T-helper 2 cell treated with Interferon-gamma antibody and Interleukin-4, amounts not matched to agents 5 μg/mL and 100 μg/mL, for 36 hours (primary cell): ENCODE measurements at regions not wholly inside any gene's neighbourhood (a gene's known extent, or its start where the extent isn't known, plus 50 kb on each side); places are given as distances from the start of the nearest gene placed in this dataset.
"Not testable (repeated sequence)": the region's sequence is repeated elsewhere in the genome, so short reads cannot be mapped to it uniquely, and the experiment has no call there.

ENCODE experiments used
- DNase-seq: peaks from one replicate; pipeline ENCODE4 v3.0.0; 2021; ENCODE audit warnings: low spot score
- H3K27ac Mint-ChIP-seq: one replicate; pipeline ENCODE4 v1.8.0; 2021; ENCODE audit warnings: mild to moderate bottlenecking, mixed read lengths
- H3K27me3 Mint-ChIP-seq: one replicate; pipeline ENCODE4 v1.8.0; 2021; ENCODE audit warnings: low read depth, mixed read lengths
- H3K36me3 Mint-ChIP-seq: one replicate; pipeline ENCODE4 v1.8.0; 2021; ENCODE audit warnings: low read depth, mixed read lengths
- H3K4me1 Mint-ChIP-seq: one replicate; pipeline ENCODE4 v1.8.0; 2021; ENCODE audit warnings: low read depth, mixed read lengths
- H3K4me3 Mint-ChIP-seq: one replicate; pipeline ENCODE4 v1.8.0; 2022; ENCODE audit warnings: mild to moderate bottlenecking, moderate library complexity, mixed read lengths
- H3K9me3 Mint-ChIP-seq: one replicate; pipeline ENCODE4 v1.8.0; 2021; ENCODE audit warnings: mixed read lengths

DNA sequence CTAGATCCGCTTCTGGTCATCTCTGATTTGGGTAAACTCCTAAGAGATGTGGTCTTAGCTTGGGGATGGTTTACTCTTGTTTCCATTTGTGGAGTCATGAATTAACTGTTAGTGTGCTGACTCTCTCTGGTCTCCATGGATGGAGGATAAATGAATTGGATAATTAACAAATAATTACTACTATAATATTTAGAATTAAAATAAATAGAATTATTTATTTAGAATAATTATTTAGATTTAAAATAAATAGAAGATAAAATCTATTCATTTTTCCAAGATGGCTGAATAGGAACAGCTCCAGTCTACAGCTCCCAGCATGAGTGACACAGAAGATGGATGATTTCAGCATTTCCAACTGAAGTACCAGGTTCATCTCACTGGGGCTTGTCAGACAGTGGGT, 1587.4 kb upstream of the AGA start:
- Mint-ChIP-seq H3K36me3 (no peaks in the 10 kb centered on the region), H3K27me3 (no peaks in the 10 kb centered on the region), H3K4me1 (no peaks in the 10 kb centered on the region), H3K9me3 (peaks cover 44% of the 10 kb centered on the region), H3K4me3 (no peak overlapping the region), H3K27ac (no peak overlapping the region)
- no peak for DNase-seq

DNA sequence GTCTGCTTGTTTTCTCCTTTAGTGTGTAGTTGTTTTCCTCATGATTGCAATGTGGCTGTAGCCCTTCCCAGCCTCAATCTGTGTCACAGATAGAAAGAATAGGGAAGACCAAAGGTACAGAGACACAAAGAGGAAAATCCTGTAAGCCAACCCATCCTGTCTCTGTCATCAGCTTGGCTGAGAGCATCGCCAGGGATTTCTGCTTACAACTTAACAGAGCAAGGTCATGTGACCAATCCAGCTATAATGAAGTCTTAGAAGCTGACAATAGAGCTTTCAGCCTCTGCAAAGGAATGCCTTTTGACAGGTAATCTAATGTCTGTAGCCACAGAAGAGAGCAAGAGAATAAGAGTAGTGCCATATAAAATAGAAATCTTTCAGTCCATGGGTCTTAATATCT, 1598.0 kb upstream of the AGA start:
- H3K27me3 Mint-ChIP-seq = no peaks in the 10 kb centered on the region
- no peak for DNase-seq
- no peaks in the 10 kb centered on the region for H3K4me1 Mint-ChIP-seq
- H3K27ac Mint-ChIP-seq = no peak overlapping the region
- no peaks in the 10 kb centered on the region for H3K36me3 Mint-ChIP-seq
- no peak overlapping the region for H3K4me3 Mint-ChIP-seq
- peaks cover 6% of the 10 kb centered on the region for H3K9me3 Mint-ChIP-seq

DNA sequence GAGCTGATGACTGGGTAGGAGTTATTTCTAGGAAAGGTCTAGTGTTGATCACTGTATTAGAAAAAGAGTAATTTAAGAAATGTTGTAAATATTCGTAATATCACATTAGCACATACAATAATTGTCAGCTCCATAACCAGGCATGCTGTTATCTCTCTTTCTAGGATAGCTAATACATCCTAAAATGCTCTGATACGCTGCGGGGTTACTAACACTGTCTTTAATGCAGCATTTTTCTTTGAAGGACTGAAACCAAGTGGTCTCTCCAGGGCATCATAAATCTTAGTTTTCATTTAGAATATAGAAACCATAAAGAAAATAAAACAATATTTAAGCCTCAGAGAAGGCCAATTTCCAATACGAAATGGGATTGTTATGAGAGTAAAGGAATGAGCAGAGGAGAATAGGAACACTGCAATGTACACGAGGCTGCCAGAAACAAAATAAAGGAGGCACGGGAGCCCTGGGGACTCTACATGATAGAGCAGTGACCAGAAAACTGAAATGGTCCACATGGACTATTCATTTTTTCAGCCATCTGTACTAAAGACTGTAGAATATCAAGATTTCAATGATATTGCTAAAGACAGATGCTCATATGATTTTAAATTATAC, 1606.7 kb upstream of the AGA start:
- Mint-ChIP-seq H3K36me3 (no peaks in the 10 kb centered on the region), H3K27ac (no peak overlapping the region), H3K4me3 (no peak overlapping the region), H3K27me3 (no peaks in the 10 kb centered on the region), H3K9me3 (peaks cover 21% of the 10 kb centered on the region), H3K4me1 (no peaks in the 10 kb centered on the region)
- no peak for DNase-seq

DNA sequence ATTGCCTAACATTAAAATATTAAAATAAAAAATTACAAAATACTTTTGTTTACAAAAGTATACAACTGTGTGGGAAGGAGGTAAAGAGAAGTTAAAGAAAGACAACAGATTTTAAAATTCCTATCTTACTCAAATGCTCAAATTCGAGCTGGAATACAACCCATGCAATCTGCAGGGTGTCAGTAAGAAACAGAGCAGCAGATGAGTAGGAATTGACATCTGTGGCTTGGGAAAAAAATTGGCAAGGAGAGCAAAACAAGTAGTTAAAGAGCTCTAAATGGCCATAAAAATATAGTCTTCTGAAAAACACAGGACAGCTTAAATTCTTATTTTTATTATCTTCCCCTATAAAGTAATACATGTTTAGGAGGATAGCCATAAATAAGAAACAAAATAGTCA, 1609.0 kb upstream of the AGA start:
- no peaks in the 10 kb centered on the region for H3K27me3 Mint-ChIP-seq
- H3K9me3 Mint-ChIP-seq = peaks cover 19% of the 10 kb centered on the region
- H3K36me3 Mint-ChIP-seq = no peaks in the 10 kb centered on the region

DNA sequence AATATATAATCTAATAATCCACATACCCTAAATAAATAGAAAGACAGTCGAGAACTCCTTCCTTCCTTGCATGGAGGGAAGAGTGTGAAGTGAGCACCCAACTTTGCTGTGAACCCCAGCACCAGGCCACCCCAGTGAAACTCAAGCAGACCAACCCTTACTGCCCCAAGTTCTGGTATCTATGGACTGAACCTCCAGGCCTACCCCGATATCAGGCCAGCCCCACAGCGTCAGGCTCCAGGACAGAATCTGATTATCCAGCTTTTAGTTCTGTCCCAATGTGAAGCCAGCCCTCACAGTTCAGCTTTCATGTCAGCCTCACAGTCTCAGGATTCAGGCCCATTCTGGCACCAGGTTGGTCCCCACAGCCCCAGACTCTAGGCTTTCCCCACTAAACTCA, 1617.2 kb upstream of the AGA start:
- Mint-ChIP-seq H3K27ac (no peak overlapping the region), H3K27me3 (no peaks in the 10 kb centered on the region), H3K4me1 (no peaks in the 10 kb centered on the region), H3K9me3 (peaks cover 41% of the 10 kb centered on the region), H3K36me3 (no peaks in the 10 kb centered on the region), H3K4me3 (no peak overlapping the region)
- DNase-seq = no peak

More for the DNA sequence above, 1609.0 kb upstream of the AGA start:
- H3K27ac Mint-ChIP-seq = no peak overlapping the region
- H3K4me3 Mint-ChIP-seq = no peak overlapping the region
- DNase-seq = no peak
- H3K4me1 Mint-ChIP-seq = no peaks in the 10 kb centered on the region

DNA sequence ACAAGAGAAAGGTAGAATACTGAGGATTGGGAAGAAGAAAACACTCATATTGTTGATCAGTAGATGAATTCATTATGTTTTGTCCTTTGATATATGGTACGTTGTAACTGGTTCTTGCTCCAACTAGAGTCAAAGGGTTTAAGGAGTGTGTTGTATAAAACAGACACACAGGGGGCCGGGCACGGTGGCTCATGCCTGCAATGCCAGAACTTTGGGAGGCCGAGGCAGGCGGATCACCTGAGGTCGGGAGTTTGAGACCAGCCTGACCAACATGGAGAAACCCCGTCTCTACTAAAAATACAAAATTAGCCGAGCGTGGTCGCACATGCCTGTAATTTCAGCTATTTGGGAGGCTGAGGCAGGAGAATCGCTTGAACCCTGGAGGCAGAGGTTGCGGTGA, 1624.0 kb upstream of the AGA start:
- H3K27ac Mint-ChIP-seq, H3K4me3 Mint-ChIP-seq, H3K27me3 Mint-ChIP-seq, DNase-seq, H3K4me1 Mint-ChIP-seq, H3K36me3 Mint-ChIP-seq: not testable (repeated sequence)
- peaks cover 40% of the 10 kb centered on the region for H3K9me3 Mint-ChIP-seq

DNA sequence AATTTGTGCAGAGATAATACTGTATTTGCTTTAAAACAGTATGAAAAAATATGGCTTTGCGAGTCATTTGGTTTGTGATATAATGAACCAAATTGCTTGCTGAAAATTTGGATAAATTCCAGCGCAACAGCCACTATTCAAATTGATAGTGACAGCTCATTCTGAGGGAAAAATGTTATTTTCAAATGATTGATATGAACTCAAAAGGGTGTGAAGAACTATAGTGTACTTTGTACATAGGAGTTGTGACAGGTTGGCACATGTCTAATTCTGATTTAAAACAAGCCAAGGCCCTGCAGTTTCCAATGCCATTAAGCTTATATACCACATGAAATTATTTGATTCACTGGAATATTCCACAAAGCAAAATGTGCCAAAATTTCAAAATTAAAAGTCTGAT, 1628.9 kb upstream of the AGA start:
- no peak for DNase-seq
- H3K27ac Mint-ChIP-seq = no peak overlapping the region

DNA sequence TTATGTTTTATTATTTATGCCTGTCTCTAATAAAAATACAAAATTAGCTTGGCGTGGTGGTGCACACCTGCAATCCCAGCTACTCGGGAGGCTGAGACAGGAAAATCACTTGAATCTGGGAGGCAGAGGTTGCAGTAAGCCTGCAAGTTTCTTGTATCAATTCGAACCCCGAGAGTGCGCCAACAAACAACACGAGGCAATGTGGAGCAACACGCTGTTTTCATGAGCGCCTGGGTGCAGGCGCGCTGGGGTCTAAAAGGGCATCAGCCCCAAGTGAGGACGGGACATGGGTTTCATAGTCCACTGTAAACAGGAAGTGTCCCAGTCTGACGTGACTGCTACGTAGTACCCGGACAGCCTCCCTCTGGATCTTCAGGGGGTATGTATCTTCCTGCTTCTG, 1634.6 kb upstream of the AGA start:
- no peak overlapping the region for H3K27ac Mint-ChIP-seq
- H3K4me1 Mint-ChIP-seq = no peaks in the 10 kb centered on the region
- peaks cover 18% of the 10 kb centered on the region for H3K9me3 Mint-ChIP-seq
- H3K4me3 Mint-ChIP-seq = no peak overlapping the region
- no peaks in the 10 kb centered on the region for H3K36me3 Mint-ChIP-seq
- H3K27me3 Mint-ChIP-seq = no peaks in the 10 kb centered on the region
- no peak for DNase-seq

More for the DNA sequence above, 1628.9 kb upstream of the AGA start:
- Mint-ChIP-seq H3K9me3 (peaks cover 23% of the 10 kb centered on the region), H3K4me1 (no peaks in the 10 kb centered on the region), H3K4me3 (no peak overlapping the region), H3K27me3 (no peaks in the 10 kb centered on the region), H3K36me3 (no peaks in the 10 kb centered on the region)

DNA sequence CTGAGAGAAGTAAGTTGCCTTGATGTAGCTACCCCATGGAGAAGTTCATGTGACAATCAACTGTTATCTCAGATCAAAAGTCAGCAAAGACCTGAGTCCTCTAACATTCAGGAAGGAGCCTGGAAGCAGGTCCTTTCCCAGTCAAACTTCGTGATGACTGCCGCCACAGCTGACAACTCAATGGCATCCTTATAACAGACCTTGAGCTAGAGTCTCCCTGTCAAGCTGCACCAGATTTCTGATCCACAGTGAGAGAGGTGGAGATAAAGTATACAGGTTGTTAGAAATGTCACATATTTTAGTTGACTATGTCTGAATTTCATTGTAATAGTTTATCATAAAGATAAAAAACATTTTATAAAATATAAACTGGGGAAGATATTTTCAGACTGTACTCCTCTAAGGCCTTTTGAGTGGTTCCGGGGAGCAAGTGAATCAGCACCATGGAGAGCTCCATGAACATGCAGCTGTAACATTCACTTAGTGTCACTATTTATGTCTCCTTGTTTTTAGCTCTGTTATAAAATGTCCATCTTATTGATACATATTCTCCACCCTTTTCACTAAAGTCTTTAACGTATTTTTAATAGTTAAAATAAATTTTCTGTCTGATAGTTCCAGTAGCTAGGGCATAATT, 1653.5 kb upstream of the AGA start:
- H3K4me1 Mint-ChIP-seq = no peaks in the 10 kb centered on the region

DNA sequence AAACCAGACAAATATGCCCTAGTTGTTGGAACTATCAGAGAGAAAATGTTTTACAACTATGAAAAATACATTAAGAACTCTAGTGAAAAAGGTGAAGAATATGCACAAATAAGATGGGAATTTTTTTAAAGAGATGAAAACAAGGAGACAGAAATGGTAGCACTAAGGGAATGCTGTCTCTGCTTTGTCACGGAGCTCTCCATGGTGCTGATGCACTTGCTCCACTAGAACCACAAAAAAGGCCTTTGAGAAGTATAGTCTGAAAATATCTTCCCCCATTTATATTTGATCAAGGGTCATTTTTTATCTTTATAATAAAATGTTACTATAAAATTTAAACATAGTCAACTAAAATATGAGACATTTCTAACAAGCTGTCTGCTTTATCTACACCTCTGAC, 1655.5 kb upstream of the AGA start:
- H3K36me3 Mint-ChIP-seq = no peaks in the 10 kb centered on the region

More for the DNA sequence above, 1653.5 kb upstream of the AGA start:
- Mint-ChIP-seq H3K9me3 (peaks cover 23% of the 10 kb centered on the region), H3K36me3 (no peaks in the 10 kb centered on the region), H3K27ac (no peak overlapping the region), H3K4me3 (no peak overlapping the region), H3K27me3 (no peaks in the 10 kb centered on the region)
- DNase-seq = no peak

DNA sequence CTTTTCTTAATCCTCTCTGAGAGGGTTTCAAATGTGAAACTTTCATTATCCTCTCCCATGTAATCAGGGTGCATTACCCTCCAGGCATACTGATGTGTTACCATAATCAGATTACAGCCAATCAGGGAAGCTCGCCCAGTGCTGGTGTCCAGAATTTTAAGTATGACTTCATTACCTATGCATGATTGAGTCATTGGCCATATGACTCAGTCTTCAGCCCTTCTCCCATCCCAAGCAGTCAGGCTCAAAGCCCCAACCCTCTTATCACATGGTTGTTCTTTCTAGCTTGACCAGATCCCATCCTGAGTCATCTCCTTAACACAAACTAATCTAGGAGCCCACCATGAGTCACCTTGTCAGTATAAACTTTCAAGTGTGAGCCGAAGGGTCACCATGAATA, 1668.1 kb upstream of the AGA start:
- Mint-ChIP-seq H3K27me3 (no peaks in the 10 kb centered on the region), H3K4me1 (no peaks in the 10 kb centered on the region), H3K9me3 (peaks cover 29% of the 10 kb centered on the region), H3K36me3 (no peaks in the 10 kb centered on the region), H3K27ac (no peak overlapping the region), H3K4me3 (no peak overlapping the region)
- no peak for DNase-seq

More for the DNA sequence above, 1655.5 kb upstream of the AGA start:
- Mint-ChIP-seq H3K4me1 (no peaks in the 10 kb centered on the region), H3K4me3 (no peak overlapping the region), H3K9me3 (peaks cover 10% of the 10 kb centered on the region), H3K27ac (no peak overlapping the region), H3K27me3 (no peaks in the 10 kb centered on the region)
- DNase-seq = no peak

DNA sequence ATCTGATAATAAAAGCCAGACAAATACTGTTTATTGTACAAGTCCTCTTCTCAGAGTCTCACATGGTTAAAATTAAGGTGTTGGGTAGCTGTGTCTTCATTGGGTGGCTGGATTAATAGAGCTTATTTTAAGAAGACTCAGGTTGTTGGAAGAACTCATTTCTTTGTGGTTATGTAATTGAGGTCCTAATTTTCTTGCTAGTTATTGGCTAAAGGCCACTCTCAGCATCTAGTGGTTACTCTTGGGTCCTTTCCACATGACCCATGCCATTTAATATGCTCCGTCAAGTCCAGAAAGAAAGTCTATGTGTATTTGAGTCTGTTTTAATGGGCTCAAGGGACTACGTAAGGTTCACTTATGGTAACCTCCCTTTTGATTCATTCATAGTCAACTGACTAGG, 1668.6 kb upstream of the AGA start:
- no peaks in the 10 kb centered on the region for H3K27me3 Mint-ChIP-seq
- peaks cover 31% of the 10 kb centered on the region for H3K9me3 Mint-ChIP-seq
- H3K36me3 Mint-ChIP-seq = no peaks in the 10 kb centered on the region
- H3K27ac Mint-ChIP-seq = no peak overlapping the region
- no peaks in the 10 kb centered on the region for H3K4me1 Mint-ChIP-seq
- H3K4me3 Mint-ChIP-seq = no peak overlapping the region
- DNase-seq = no peak

DNA sequence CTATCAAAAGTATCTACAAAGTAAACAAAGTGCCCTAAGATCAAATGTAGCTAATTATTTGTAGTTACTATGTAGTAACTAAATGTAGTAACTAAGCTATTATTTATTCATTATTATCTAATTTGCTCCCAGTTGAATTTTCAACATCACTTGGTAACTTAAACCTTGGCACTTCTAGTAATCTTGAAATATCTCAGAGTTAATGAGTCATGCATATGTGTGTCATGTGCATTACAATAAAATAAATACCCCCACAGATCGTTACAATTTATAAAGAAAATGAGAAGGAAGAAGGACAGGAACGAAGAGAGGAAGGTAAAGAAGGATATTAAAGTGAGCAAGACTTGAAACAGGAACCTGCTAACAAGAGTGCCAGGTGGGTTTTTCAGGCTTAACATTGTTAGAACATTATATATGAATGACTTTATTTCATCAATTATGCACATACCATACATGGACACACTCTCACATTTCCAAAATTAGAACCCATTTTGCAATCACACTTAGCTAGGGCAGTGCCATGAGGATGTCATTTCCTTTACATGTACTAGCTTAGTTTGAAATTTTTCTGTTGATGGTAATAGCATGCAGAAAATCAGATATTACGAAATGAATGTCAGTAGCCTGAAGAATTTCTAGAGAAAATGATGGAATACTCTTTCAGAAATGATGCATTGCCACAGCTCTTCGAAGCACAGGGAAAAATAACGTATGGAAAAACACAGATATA, 1670.4 kb upstream of the AGA start:
- H3K4me1 Mint-ChIP-seq = no peaks in the 10 kb centered on the region
- no peak overlapping the region for H3K4me3 Mint-ChIP-seq
- no peak for DNase-seq
- peaks cover 34% of the 10 kb centered on the region for H3K9me3 Mint-ChIP-seq
- H3K36me3 Mint-ChIP-seq = no peaks in the 10 kb centered on the region
- no peaks in the 10 kb centered on the region for H3K27me3 Mint-ChIP-seq
- H3K27ac Mint-ChIP-seq = no peak overlapping the region

DNA sequence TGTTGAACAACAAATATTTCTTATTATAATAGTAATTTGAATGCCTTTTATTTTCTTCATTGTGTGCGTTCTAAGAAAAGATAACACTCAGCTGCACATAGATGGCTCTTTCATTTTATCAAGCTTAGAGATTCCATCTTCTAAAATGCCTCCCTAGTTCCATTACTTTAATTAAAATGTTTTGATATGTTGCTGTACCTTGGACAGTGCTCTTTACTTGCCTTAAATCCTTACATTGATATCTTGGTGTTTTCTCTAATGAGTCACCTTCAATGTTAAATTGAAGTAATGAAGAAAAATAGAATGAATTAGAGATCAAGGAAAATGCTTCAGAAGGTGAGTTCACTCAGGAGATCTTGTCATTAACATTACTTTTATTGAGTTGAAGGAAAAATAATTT, 1672.4 kb upstream of the AGA start:
- Mint-ChIP-seq H3K36me3 (no peaks in the 10 kb centered on the region), H3K27me3 (no peaks in the 10 kb centered on the region), H3K4me1 (no peaks in the 10 kb centered on the region), H3K27ac (no peak overlapping the region), H3K4me3 (no peak overlapping the region), H3K9me3 (peaks cover 34% of the 10 kb centered on the region)
- no peak for DNase-seq
